GM10266 (cell line): ENCODE measurements at regions not wholly inside any gene's neighbourhood (a gene's known extent, or its start where the extent isn't known, plus 50 kb on each side); places are given as distances from the start of the nearest gene placed in this dataset.

Source experiments
- DNase-seq: peaks from one replicate; pipeline ENCODE4 v3.0.0; 2012; ENCODE audit errors: extremely low spot score
- CTCF ChIP-seq: IDR thresholded peaks from 2 replicates; pipeline ENCODE4 v1.5.1; 2012; ENCODE audit warnings: mild to moderate bottlenecking, low read depth; ENCODE audit not compliant: control insufficient read depth, insufficient read depth; ENCODE audit errors: missing control alignments

- DNase-seq, result no peak
- TF ChIP-seq CTCF, result no peak
These were observed 635.1 kb upstream of the SLC39A10 start for GRCh38 chr2:195021711-195022507.

- TF ChIP-seq CTCF, result no peak
- no peak for DNase-seq
These were observed 638.6 kb upstream of the SLC39A10 start for GRCh38 chr2:195018462-195018861.

GRCh38 chr2:195017890-195018289, 639.1 kb upstream of the SLC39A10 start:
- no peak for TF ChIP-seq CTCF
- DNase-seq, result no peak

GRCh38 chr2:195016841-195017240, 640.2 kb upstream of the SLC39A10 start:
- DNase-seq, result no peak
- TF ChIP-seq CTCF, result no peak

GRCh38 chr2:195009202-195009601, 647.8 kb upstream of the SLC39A10 start:
- DNase-seq, result no peak
- no peak for TF ChIP-seq CTCF

- TF ChIP-seq CTCF, result no peak
- DNase-seq, result no peak
These were observed 650.2 kb upstream of the SLC39A10 start for GRCh38 chr2:195006856-195007255.

- DNase-seq, result no peak
These were observed 653.0 kb upstream of the SLC39A10 start for GRCh38 chr2:195003881-195004471.

More at GRCh38 chr2:195003881-195004471, 653.0 kb upstream of the SLC39A10 start:
- no peak for TF ChIP-seq CTCF
